SK-N-MC (cell line): ENCODE measurements at regions not wholly inside any gene's neighbourhood (a gene's known extent, or its start where the extent isn't known, plus 50 kb on each side); places are given as distances from the start of the nearest gene placed in this dataset.

Experiments used
- DNase-seq: peaks from one replicate; pipeline ENCODE4 v3.0.0-alpha.2; 2011; ENCODE audit warnings: low read depth, low spot score
- H3K27ac ChIP-seq: fragments of 200-600 bp; sonication (generic); 2 replicates; pipeline ENCODE4 v1.5.1; 2016; ENCODE audit warnings: mixed run types
- H3K36me3 ChIP-seq: fragments of 200-600 bp; sonication (generic); 2 replicates; pipeline ENCODE4 v1.6.1; 2017; ENCODE audit warnings: antibody characterized with exemption, low read length, mixed read lengths; ENCODE audit not compliant: insufficient read depth
- H3K4me3 ChIP-seq: fragments of 200-600 bp; sonication (generic); 2 replicates; pipeline ENCODE4 v1.5.1; 2016
- H3K9ac ChIP-seq: fragments of 200-600 bp; sonication (generic); 2 replicates; pipeline ENCODE4 v1.8.0; 2017; ENCODE audit warnings: mixed run types, mixed read lengths; ENCODE audit not compliant: insufficient read length
- H3K9me3 ChIP-seq: fragments of 200-600 bp; sonication (generic); 2 replicates; pipeline ENCODE4 v1.6.1; 2017; ENCODE audit warnings: low read depth, mild to moderate bottlenecking, antibody characterized with exemption, low read length, moderate library complexity, mixed read lengths
- EZH2 ChIP-seq: fragments of 200-600 bp; sonication (generic); IDR thresholded peaks from one replicate; pipeline ENCODE4 v1.6.1; 2017; ENCODE audit warnings: antibody characterized with exemption
- FOXP2 ChIP-seq: optimal IDR thresholded peaks from 2 replicates; pipeline ENCODE3; 2011; ENCODE audit warnings: mild to moderate bottlenecking, moderate library complexity; ENCODE audit not compliant: insufficient read depth; ENCODE audit errors: extremely low read length, control extremely low read depth
- POLR2AphosphoS5 ChIP-seq: IDR thresholded peaks from 2 replicates; pipeline ENCODE4 v1.6.1; 2012; ENCODE audit warnings: mild to moderate bottlenecking, low read depth, low read length, borderline replicate concordance

DNA sequence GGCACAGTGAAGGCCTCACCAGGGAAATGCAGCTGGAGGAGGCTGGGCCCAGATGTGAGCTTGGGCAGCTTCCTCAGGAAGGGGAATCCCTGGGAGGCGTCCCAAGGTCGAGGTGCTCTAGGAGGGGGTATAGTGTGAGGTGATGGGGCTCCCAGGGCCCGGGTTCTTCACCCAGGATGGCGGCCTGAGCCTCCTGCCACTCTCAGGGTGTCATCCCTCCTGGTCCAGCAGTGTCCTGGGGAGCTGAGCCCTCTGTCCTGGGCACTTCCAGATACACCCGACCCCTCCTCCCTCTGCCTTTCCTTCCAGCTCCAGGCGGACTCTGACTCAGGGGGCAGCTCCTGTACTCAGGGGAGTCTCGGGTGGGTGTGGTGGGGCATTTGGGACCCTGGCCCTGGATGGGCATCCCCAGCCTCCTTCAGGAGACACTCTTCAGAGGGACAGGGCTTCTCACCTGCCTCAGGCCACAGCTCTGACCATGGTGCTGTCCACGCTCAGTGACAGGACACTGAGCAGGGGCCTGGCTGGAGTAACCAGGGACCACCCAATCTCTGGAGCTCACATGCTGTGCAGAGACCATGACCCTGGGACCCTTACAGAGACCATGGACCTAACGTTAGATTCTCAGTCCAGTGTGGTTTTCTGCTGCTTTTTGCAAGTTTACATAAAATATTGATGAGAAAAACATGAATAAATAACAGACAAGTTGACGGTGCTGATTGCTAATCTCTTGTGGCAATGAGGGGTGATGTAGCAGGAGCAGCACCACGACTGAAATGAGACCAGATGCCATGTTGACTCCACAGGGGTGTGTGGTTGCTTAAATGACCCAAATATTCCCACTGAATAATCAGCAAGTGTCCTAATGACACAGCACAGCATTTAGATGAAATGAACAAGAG is 101.9 kb downstream of the GGTLC2 start:
- no peak for TF ChIP-seq EZH2
- Histone ChIP-seq H3K36me3 (no peaks in the 10 kb centered on the region), H3K27ac (no peak overlapping the region), H3K9ac (no peak overlapping the region), H3K9me3 (no peaks in the 10 kb centered on the region), H3K4me3 (no peak overlapping the region)
- no peak for DNase-seq

DNA sequence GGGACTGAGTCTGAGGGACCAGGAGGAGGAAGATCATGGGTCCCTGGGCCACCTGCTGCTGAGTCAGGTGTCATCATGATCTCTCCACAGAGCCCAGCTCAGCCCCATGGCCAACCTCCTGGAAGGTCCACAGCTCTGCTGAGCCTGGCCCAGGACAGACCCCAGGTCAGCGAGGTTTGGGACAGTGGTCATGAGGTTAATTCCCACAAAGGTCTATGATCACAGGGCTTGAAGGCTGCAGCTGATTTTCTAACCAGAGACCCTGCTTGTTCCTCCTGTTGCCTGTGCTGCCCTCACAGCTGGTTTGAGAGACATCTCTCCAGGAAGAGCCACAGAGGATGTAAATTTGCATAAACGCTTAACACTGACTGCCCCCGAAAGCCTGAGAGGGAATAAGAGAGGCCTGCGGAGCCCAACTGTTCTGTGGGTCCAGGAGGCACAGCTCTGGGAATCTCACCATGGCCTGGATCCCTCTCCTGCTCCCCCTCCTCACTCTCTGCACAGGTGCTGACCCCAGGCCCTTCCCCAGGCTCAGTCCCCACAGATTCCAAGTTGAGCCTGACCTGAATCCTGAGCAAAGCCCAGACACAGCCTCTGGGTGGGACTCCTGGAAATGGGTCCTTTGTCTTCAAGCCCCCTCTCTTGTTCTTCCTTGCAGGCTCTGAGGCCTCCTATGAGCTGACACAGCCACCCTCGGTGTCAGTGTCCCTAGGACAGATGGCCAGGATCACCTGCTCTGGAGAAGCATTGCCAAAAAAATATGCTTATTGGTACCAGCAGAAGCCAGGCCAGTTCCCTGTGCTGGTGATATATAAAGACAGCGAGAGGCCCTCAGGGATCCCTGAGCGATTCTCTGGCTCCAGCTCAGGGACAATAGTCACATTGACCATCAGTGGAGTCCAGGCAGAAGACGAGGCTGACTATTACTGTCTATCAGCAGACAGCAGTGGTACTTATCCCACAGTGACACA is 102.8 kb downstream of the GGTLC2 start:
- DNase-seq, result no peak
- TF ChIP-seq FOXP2, result no peak
- TF ChIP-seq EZH2, result no peak
- TF ChIP-seq POLR2AphosphoS5, result no peak
- Histone ChIP-seq H3K9me3 (no peaks in the 10 kb centered on the region), H3K9ac (no peak overlapping the region), H3K36me3 (no peaks in the 10 kb centered on the region), H3K27ac (no peak overlapping the region), H3K4me3 (no peak overlapping the region)

DNA sequence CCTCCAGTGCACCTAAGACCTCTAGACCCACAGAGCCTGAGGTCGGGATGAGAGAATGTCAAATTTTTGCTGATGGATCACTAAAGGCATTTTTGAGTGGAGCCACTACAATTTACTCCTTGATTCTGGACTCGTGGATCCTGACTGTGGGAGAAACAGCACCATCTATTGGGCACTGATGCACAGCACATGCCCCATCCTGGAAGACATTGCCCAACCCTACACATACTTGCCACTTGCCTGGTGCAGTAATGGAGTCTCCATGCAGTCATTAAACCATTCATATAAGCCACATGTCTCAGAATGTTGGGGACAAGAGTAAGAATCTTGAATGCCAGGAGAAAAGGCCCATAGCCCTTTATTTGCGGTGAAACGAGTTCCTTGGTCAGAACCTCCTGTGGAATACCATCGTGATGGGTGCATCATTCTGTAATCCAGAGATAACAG is 103.9 kb downstream of the GGTLC2 start:
- Histone ChIP-seq H3K9ac (no peak overlapping the region), H3K9me3 (no peaks in the 10 kb centered on the region), H3K36me3 (no peaks in the 10 kb centered on the region), H3K4me3 (no peak overlapping the region), H3K27ac (no peak overlapping the region)
- no peak for DNase-seq
- TF ChIP-seq POLR2AphosphoS5 (no peak), FOXP2 (no peak), EZH2 (no peak)

GRCh38 chr22:22748756-22749155 is 104.3 kb downstream of the GGTLC2 start:
- no peak for DNase-seq
- Histone ChIP-seq H3K4me3 (no peak overlapping the region), H3K36me3 (no peaks in the 10 kb centered on the region), H3K9ac (no peak overlapping the region), H3K27ac (no peak overlapping the region), H3K9me3 (no peaks in the 10 kb centered on the region)
- no peak for TF ChIP-seq FOXP2
- TF ChIP-seq EZH2, result no peak
- no peak for TF ChIP-seq POLR2AphosphoS5

DNA sequence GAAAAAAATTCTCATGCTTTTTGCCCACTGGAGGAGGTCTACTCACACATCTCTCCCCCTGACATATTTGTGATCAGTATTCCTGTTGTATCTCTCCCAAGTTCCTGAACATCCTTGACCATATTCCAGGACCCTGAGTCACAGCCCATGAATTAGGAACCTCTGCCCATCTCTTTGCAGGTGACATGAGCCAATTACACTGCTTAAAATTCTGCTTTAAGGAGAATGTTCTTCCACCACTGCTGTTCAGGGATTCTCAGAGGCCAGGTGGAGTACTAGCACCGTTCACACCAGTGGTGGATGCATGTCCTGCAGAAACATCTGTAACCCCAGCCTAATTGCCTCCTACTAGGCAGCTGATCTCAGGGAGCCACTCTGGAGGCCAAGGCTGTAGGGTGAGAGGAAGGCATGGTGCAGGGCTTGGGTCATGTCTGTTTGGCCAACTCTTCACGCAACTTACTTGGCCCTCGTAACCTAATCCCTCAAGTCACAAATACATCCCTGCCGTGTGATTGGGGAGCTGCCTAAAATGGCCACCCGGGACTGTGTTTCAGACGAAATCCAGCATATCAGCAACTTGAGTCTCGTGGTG is 104.8 kb downstream of the GGTLC2 start:
- Histone ChIP-seq H3K27ac (no peak overlapping the region), H3K4me3 (no peak overlapping the region), H3K9ac (no peak overlapping the region), H3K36me3 (no peaks in the 10 kb centered on the region), H3K9me3 (no peaks in the 10 kb centered on the region)
- TF ChIP-seq FOXP2 (no peak), POLR2AphosphoS5 (no peak), EZH2 (no peak)
- no peak for DNase-seq

DNA sequence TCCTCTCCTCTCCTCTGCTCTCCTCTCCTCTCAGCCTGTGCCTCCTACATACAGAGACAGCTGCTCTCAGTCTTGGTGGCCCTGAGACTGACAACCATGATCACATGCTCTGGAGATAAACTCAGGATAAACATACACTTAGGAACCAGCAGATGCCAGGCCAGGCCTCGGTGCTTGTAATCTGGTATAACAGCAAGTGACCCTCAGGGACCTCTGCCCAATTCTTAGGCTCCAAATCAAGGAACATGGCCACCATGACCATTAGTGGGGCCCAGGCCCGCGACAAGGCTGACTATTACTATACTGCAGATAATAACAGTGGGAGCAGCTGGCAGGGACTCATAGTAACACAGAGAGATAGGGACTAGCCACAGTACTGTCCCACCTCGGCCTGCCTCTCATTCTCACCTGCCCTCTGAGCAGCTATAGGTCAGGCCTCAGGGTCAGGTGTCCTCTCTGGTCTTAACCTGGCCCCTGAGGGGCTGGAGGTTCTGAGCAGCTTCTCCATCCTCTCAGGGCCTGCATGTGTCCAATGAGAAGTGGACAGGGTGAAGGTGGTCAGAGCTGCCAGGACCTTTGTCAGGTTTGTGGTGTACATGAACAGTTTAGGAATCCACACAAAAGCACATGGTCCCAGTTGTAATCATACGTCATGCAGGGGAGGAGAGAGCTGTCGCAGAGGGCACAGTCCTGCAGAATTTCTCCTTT is 106.1 kb downstream of the GGTLC2 start:
- H3K27ac ChIP-seq, result no peak overlapping the region
- no peaks in the 10 kb centered on the region for H3K9me3 ChIP-seq
- H3K4me3 ChIP-seq, result no peak overlapping the region
- no peaks in the 10 kb centered on the region for H3K36me3 ChIP-seq
- DNase-seq, result no peak
- H3K9ac ChIP-seq, result no peak overlapping the region
- TF ChIP-seq EZH2 (no peak), FOXP2 (no peak), POLR2AphosphoS5 (no peak)

GRCh38 chr22:22751043-22751603 is 106.7 kb downstream of the GGTLC2 start:
- Histone ChIP-seq H3K9ac (no peak overlapping the region), H3K36me3 (no peaks in the 10 kb centered on the region), H3K4me3 (no peak overlapping the region), H3K9me3 (no peaks in the 10 kb centered on the region), H3K27ac (no peak overlapping the region)
- TF ChIP-seq FOXP2 (no peak), EZH2 (no peak), POLR2AphosphoS5 (no peak)
- DNase-seq, result no peak
